ENCODE measurements at regions not wholly inside any gene's neighbourhood (a gene's known extent, or its start where the extent isn't known, plus 50 kb on each side); places are given as distances from the start of the nearest gene placed in this dataset.

GRCh38 chr6:9957215-9957759 is 457.6 kb downstream of the TFAP2A start:
- TF ChIP-seq CTCF (conservative IDR thresholded peaks at IDR 0.05 in 1 of 2, IDR thresholded peaks at IDR 0.05 in 1 of 2; ENCODE audit: extremely low read depth in 1 of 2, insufficient read depth in 1 of 2, low read depth in 1 of 2, low read length in 2 of 2), result no peak
- no peak for TF ChIP-seq EZH2 (IDR thresholded peaks at IDR 0.05; ENCODE audit: borderline replicate concordance, low read length)

All from mammary epithelial cell (primary cell).